ENCODE measurements at regions not wholly inside any gene's neighbourhood (a gene's known extent, or its start where the extent isn't known, plus 50 kb on each side); places are given as distances from the start of the nearest gene placed in this dataset.

DNA sequence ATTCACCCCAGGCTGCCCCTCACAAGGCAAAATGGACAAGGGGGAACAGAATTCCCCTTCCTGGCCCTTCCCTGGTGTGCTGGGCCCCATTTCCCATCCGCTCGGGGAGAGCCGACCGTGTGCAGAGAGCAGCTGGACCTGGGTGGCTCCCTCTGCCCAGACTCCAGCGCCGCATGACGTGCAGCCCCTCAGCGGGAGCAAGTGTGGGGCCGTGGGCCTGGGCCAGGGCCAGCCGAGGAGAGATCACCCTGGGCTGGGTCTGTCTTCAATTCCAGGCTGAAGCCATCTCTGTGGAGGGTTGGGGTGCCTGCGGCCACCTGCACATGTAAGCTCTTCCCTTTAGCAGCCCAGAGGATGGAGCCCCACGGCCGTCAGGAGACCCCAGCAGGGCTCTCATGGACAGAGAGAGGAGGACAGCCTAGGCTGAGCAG is 241.8 kb downstream of the TTLL2 start:
- DNase-seq (ENCODE audit: low spot score), result no peak

DNA sequence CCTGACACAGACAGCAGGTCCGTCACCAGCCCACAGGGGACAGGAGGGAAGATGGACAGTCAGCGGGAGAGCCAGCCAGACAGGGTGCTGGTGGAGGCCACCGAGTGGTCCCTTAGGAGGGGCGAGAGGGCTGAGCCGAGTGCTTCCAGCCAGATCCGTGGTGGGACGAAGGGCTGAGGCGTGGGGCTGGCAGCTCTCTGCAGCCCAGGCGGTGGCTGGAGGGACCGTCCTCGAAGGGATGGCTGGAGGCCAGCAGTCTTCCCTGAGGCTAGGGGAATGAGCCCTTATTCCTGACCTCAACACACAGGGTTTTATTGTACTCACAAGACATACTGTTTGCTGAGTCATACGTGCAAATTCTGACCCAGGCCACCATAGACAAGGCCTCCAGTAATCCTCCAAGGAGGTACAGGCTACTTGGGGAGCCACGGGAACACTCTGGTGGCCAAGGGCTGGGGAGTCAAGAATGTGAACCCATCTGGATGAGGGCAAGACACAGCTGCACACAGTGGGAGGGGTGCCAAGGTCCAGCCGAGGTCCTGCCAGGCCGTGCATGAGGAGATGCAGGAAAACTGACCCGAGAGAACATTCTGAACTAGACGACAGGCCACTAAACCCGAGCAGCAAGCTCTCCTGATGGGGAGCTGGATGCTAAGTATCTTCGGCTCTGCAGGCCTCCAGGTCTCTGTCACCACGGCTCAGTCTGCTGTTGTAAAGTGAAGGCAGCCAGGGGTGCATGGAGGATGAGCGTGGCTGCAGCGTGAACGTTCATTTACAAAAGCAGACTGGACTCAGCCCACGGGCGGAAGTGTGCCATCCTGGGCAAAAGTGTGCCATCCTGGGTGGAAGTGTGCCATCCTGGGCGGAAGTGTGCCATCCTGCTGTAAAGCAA is 242.5 kb downstream of the TTLL2 start:
- DNase-seq (ENCODE audit: low spot score), result peak; percentile 40

DNA sequence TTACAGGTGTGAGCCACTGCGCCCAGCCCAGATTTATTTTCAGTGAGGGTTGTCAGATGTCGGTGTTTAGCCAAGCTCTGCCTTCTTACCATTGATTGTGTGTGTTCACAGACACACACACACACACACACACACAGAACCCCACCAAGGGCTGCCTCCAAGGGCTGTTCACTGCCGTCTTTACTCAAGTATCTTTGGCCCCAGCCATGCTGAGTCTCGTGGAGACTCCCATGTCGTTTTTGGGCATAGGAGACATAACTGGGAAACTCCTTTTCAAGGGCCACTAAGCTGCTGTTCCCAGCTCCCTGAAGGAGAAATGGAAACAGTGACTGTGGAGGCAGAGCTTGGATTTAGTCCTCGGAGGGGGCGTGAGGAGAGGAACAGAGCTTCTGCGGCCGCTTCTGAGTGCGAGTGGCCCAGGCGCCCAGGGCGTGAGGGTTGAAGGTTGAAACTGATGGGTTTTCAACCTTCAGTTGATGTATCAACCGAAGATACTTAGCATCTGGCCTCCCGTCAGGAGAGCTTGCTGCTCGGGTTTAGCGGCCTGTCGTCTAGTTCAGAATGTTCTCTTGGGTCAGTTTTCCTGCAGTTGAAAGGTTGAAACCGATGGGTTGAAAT is 243.6 kb downstream of the TTLL2 start:
- no peak for DNase-seq (ENCODE audit: low spot score)

GRCh38 chr6:167569041-167569805 is 244.3 kb downstream of the TTLL2 start:
- no peak for DNase-seq (ENCODE audit: low spot score)

DNA sequence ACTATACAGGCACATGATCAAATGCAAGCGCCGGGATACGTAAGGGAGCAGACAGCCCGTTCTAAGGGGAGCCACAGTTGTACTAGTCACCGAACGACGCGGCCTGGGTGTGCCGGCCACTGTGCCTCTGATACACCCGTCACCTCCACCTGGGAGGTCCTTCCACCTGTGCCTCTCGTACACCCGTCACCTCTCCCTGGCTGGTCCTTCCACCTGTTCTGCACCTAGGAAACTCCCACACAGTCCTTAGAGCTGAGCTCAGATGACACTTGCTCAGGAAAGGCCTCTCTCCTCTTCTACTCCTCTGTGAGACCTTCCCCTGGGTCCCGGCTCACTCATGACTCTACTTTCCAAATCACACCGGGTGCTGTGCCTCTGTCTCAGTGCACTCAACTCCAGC is 245.0 kb downstream of the TTLL2 start:
- DNase-seq (ENCODE audit: low spot score), result no peak

DNA sequence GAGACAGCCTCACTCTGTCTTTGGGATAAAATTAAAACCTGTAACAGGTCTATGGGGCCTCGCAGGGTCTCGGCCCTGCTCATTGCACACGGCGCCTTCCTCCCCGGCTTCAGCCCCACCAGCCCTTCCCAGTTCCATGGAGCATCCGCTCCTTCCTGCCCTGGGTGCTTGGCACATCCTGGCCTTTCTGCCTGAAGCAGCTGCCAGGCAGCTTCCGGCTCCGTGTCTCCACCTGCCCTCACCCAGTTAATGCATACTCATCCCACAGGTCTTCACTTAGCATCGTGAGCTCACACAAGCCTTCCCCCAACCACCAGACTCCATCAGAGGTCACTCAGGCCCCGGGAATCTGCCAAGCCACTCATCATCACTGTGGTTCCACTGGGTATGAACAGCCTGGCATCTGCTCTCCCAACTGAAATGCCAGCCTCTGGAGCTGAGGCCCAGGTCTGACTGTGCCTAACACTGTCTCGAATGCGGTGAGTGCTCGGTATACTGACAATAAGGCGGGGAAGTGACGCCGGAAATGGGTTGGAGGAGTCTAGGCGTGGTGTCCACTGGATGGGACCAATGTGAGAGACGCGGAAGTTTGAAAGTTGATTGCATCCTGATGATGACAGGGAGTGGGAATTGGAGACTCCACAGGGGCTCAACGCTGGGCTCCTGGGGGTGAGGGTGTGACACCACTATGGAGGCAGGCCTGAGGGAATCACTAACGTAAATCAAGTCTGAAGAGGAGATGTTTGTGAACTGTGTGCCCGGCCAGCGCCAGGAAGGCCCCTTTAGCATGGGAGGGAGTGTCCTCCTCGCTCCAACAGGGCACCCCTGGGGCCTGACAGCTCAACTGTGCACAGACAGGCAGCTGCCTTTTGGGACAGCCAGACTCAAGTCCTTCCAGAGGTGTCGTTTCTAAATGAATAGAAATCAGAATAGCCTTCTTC is 245.8 kb downstream of the TTLL2 start:
- DNase-seq (ENCODE audit: low spot score), result no peak

GRCh38 chr6:167571550-167571949 is 246.7 kb downstream of the TTLL2 start:
- DNase-seq (ENCODE audit: low spot score), result no peak

- DNase-seq (ENCODE audit: low spot score), result no peak
These were observed 247.2 kb downstream of the TTLL2 start for GRCh38 chr6:167572106-167572505.

DNA sequence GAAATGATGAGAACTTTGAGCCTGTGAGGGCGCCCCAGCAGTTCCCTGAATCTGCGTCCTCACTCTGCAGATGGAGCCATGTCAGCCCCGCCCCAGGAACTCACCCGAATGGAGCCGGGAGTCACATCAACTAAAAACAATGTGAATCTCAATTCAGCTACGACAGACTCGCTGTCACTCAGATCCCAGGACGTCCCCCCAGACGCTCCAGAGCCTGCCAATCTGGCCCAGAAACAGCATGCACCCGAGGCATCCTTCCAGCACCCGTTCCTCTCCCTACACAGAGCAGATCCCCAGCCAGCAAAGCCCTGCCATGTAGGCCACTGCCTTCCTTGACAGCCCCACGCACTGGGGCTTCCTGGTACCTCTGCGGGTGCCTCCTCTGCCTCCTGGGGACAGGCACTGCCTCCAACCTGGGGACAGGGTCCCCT is 248.0 kb downstream of the TTLL2 start:
- DNase-seq (ENCODE audit: low spot score), result peak; percentile 29

DNA sequence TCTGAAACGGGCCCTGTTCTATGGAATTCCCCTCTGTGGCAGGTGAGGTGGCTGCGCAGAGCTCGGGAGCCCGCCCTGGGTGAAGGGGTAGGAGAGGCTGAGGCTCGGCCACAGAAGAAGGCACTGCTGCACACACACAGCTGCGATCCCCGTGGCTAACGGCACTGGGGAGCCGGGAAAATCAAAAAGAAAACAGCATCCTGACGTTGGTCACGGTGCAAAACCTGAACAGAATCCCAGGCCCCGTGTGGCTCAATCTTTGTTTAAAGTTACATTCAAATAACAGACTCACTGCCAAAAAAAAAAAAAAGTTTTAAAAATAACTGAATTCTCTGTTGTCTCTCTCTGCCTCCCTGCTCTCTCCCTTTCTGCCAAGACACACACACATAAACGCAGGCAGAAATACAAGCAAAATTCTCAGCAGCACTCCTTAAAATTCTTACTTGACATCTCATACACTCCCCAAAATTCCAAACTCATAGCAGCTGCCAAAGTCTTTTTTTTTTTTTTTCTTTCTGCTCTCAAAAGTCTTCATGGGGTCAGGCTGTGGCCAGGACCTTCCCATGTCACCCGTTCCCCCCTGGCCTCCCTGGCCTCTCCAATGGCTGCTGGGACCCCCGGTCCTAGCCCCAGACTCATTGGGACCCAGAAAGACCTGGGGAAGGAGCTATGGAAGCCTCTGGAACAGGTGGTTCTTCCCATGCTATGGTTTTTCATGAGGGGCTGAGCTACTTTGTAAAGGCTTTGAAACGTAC is 248.8 kb downstream of the TTLL2 start:
- DNase-seq (ENCODE audit: low spot score), result no peak

DNA sequence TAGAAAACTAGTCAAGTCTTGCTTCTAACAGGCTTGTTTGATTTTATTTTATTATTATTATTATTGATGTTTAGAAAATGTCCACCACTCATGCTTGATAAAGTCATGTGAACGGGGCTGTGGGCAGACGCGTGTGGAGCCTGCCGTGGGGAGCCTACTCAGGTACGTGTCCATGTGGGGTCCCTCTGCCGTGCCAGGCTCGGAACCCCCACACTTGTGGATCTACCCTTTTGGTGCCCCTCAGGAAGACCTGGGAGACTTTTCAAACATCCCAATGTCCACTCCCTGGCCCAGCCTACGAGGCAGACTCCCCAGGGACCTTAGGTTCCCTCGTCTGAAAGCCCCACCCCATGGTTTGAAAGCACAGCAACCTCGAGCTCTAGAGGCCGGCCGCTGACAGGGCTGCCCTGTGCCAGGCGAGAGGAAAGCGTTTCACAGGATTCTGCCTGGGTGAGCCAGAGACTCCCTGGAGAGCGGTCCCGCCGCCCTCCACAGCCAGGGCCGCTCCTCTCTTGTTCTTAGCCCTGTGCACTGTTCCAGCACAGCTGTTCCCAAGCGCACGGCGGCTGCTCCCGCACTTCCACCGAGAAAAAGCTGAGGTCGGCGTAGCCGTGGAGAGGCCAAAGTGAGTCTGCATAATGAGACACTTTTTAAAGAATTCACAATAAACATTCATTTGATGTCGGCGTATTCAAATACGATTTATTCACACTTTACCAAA is 249.7 kb downstream of the TTLL2 start:
- DNase-seq (ENCODE audit: low spot score), result no peak

GRCh38 chr6:167575158-167575696 is 250.3 kb downstream of the TTLL2 start:
- DNase-seq (ENCODE audit: low spot score), result no peak

DNA sequence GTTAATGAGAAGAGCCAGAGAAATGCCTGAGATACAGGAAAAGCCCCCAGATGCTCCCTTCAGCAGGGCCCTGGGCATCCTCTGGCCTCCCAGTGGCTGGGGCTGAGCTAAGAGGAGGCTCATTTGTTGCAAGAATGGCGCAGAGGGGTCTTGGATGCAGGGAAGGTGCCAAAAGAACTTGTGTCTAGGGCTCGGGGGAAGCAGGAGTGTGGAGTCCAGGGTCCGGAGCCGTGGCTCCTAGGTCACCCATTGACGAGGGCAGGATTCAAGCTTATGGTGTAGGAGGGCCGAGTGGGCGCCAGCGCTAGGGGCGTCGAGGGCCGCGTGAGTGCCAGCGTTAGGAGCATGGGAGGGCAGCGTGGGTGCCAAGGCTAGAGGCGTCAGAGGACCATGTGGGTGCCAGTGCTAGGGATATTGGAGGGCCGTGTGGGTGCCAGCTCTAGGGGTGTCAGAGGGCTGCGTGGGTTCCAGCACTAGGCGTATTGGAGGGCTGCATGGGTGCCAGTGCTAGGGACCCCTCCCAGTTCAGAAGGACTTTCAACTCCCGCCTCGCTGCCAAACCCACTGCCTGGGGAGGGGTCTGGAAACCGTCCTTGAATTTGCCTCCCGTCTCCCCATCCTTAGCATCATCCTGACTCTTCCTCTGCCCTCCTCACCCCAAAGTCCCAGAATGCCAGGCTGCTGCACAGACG is 250.5 kb upstream of the AFDN start:
- no peak for DNase-seq (ENCODE audit: low spot score)

DNA sequence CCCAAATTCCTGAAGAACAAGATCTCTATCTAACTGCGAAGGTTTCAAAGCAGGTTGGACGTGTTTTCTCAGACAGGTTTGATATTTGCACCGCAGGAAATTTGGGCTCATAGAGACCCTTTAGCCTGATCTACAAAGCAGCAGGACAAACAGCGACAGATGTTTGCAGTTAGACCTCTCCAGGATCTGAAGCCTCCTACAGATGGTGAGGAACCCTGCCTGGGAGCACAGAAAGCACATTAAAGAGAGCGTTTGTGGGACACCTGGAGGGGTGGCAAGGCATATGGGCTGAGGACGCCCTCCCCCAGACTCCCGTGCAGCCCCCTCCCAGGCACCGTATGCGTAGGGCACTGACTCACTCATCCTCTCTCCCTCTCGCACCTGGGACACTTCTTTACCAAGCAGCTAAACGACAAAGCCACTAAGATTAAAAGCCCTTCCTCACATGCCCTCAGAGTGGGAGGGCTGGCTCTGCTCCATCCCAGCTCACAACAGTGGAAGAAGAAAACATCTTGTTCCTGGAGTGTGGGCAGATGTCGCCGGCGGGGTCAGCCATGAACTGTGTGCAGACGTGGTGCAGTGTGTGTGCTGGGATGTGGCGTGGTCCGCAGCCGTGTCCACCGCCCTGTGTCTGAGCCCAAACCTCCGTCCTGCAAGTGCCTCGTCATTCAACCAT is 249.7 kb upstream of the AFDN start:
- no peak for DNase-seq (ENCODE audit: low spot score)

- no peak for DNase-seq (ENCODE audit: low spot score)
These were observed 248.8 kb upstream of the AFDN start for GRCh38 chr6:167577891-167578361.

DNA sequence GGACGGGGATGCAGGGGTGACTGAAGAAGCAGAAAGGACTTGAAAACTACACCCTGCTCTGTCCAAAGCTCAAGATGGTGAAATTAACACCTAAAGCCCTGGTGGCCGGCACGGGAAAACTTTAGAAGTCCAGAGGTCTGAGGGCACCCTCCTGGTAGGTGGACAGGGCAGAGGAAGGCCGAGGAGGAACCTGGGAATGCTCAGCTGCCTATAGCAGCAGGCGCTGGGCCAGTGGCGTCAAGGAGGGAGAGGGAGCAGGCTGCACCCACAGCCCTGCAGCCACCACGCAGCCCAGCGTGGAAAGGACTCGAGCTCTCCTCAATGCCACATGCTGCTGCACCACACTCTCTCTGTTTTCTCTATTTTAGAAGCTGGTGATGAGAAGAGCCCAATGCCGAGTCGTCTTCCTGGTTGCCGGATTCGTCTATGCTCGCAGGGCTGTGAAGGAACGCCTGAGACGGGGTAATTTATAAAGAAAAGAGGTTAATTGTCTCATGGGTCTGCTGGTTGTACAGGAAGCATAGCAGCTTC is 248.3 kb upstream of the AFDN start:
- DNase-seq (ENCODE audit: low spot score), result no peak

DNA sequence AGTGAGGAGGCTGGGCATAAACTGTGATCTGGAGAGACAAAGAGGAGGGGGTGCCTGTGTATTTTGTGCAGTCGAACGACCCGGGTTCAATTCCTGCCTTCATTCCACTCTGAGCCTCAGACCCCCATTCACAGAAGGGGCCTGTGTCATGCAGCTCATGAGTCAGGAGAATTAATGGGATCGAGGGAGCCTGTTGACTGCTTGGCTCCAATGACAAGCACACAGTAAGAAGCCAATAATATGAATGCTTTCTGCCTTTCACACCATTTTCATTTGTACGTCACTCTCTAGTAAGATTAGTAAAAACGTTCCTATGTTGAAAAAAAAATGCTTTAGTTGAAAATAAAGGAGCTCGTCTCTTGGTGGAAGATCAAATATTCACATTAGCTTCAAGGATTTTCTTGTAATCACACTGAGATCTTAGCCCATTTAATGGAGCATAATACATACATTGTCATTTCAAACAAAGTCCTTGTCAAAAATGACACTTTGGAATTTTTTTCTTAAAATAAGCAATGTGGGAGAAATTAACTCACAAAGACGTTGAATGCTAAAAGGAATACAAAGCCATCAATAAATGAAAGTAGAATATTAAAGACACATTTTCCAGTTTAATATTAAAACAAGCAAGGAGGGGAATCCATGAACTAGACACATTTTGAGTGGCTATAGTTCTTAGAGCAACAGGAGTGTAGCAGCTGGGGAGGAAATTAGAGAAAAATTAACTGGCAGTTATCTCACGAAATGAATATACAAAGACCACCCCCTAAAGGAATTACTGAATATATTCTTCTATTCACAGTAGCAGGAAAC is 246.7 kb upstream of the AFDN start:
- no peak for DNase-seq (ENCODE audit: low spot score)

DNA sequence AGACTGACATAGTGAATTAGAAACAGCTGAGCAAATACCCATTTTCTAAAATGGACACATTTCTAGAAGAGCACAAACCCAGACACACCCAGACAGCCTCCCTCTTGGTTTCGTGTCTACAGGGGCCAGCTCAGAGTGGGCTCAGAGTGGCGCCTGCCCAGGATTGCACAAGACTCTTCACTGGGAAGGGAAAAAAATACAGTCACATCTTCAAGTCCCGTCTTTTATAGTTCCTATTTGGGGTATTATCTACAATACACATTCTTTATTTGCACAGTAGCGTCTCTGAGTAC is 246.1 kb upstream of the AFDN start:
- no peak for DNase-seq (ENCODE audit: low spot score)
